ENCODE measurements at regions not wholly inside any gene's neighbourhood (a gene's known extent, or its start where the extent isn't known, plus 50 kb on each side); places are given as distances from the start of the nearest gene placed in this dataset.

GRCh38 chr5:20601678-20602100 is 613.7 kb upstream of the CDH18 start:
- TF ChIP-seq POLR2AphosphoS5 (IDR thresholded peaks at IDR 0.05) (no peak), CTCF (IDR thresholded peaks at IDR 0.05) (no peak), POLR2A (IDR thresholded peaks at IDR 0.05) (no peak), EP300 (IDR thresholded peaks at IDR 0.05) (no peak)

Measured in suprapubic skin (tissue), 4 donors.